ENCODE measurements at regions not wholly inside any gene's neighbourhood (a gene's known extent, or its start where the extent isn't known, plus 50 kb on each side); places are given as distances from the start of the nearest gene placed in this dataset.
"Not testable (repeated sequence)": the region's sequence is repeated elsewhere in the genome, so short reads cannot be mapped to it uniquely, and the experiment has no call there.

GRCh38 chr12:72865921-72866320 lies 593.8 kb downstream of the TRHDE start:
- DNase-seq: no peak

- DNase-seq: no peak
Measured at GRCh38 chr12:72869024-72869423, 596.9 kb downstream of the TRHDE start.

- DNase-seq: no peak
Measured at GRCh38 chr12:72872238-72872887, 600.2 kb downstream of the TRHDE start.

GRCh38 chr12:72872996-72873395 lies 600.8 kb downstream of the TRHDE start:
- DNase-seq: no peak

- DNase-seq: no peak
Measured at GRCh38 chr12:72876092-72876491, 603.9 kb downstream of the TRHDE start.

GRCh38 chr12:72888693-72889092 lies 616.5 kb downstream of the TRHDE start:
- no peak for DNase-seq

- DNase-seq: no peak
Measured at GRCh38 chr12:72889791-72890190, 617.6 kb downstream of the TRHDE start.

- no peak for DNase-seq
Measured at GRCh38 chr12:72901685-72902084, 629.5 kb downstream of the TRHDE start.

- no peak for DNase-seq
Measured at GRCh38 chr12:72925716-72926115, 653.5 kb downstream of the TRHDE start.

- DNase-seq: not testable (repeated sequence)
Measured at GRCh38 chr12:72931838-72932237, 659.7 kb downstream of the TRHDE start.

GRCh38 chr12:72937486-72937885 lies 665.3 kb downstream of the TRHDE start:
- no peak for DNase-seq

- no peak for DNase-seq
Measured at GRCh38 chr12:72957454-72957853, 685.3 kb downstream of the TRHDE start.

- no peak for DNase-seq
Measured at GRCh38 chr12:72966684-72967083, 694.5 kb downstream of the TRHDE start.

GRCh38 chr12:72974954-72975555 lies 702.9 kb downstream of the TRHDE start:
- DNase-seq: no peak

- DNase-seq: no peak
Measured at GRCh38 chr12:72978999-72979398, 706.8 kb downstream of the TRHDE start.

GRCh38 chr12:72982356-72982755 lies 710.2 kb downstream of the TRHDE start:
- no peak for DNase-seq

- DNase-seq: no peak
Measured at GRCh38 chr12:72986963-72987362, 714.8 kb downstream of the TRHDE start.

GRCh38 chr12:72989458-72989947 lies 717.3 kb downstream of the TRHDE start:
- no peak for DNase-seq

GRCh38 chr12:72995029-72995428 lies 722.9 kb downstream of the TRHDE start:
- not testable (repeated sequence) for DNase-seq

- no peak for DNase-seq
Measured at GRCh38 chr12:72995616-72996015, 723.4 kb downstream of the TRHDE start.

- DNase-seq: not testable (repeated sequence)
Measured at GRCh38 chr12:73001806-73002205, 729.6 kb downstream of the TRHDE start.

- DNase-seq: not testable (repeated sequence)
Measured at GRCh38 chr12:73002504-73002903, 730.3 kb downstream of the TRHDE start.

- DNase-seq: not testable (repeated sequence)
Measured at GRCh38 chr12:73009138-73009834, 737.1 kb downstream of the TRHDE start.

- DNase-seq: no peak
Measured at GRCh38 chr12:73017981-73018380, 745.8 kb downstream of the TRHDE start.

All from occipital lobe (tissue), 1 donor.